IPS-20b (cell line): ENCODE measurements at regions not wholly inside any gene's neighbourhood (a gene's known extent, or its start where the extent isn't known, plus 50 kb on each side); places are given as distances from the start of the nearest gene placed in this dataset.

ENCODE experiments used
- H3K27ac ChIP-seq: one replicate; pipeline ENCODE4 v1.5.1; 2013; ENCODE audit warnings: low read length
- H3K27me3 ChIP-seq: 2 replicates; pipeline ENCODE4 v1.6.1; 2013; ENCODE audit warnings: mild to moderate bottlenecking, low read length, inconsistent platforms; ENCODE audit not compliant: insufficient read depth
- H3K36me3 ChIP-seq: 2 replicates; pipeline ENCODE4 v1.6.1; 2013; ENCODE audit warnings: low read depth, mild to moderate bottlenecking, inconsistent platforms, low read length, moderate library complexity; ENCODE audit not compliant: insufficient read depth
- H3K4me1 ChIP-seq: 2 replicates; pipeline ENCODE4 v1.6.1; 2013; ENCODE audit warnings: mild to moderate bottlenecking, control low read depth, inconsistent platforms, low read length, moderate library complexity; ENCODE audit not compliant: insufficient read depth
- H3K4me3 ChIP-seq: 2 replicates; pipeline ENCODE4 v1.5.1; 2013; ENCODE audit warnings: mild to moderate bottlenecking, low read length, inconsistent platforms
- H3K9ac ChIP-seq: 2 replicates; pipeline ENCODE4 v1.6.1; 2013; ENCODE audit warnings: low read depth, mild to moderate bottlenecking, inconsistent platforms, low read length, moderate library complexity
- H3K9me3 ChIP-seq: 2 replicates; pipeline ENCODE4 v1.6.1; 2013; ENCODE audit warnings: mild to moderate bottlenecking, low read depth, low read length, inconsistent platforms; ENCODE audit not compliant: insufficient read depth

DNA sequence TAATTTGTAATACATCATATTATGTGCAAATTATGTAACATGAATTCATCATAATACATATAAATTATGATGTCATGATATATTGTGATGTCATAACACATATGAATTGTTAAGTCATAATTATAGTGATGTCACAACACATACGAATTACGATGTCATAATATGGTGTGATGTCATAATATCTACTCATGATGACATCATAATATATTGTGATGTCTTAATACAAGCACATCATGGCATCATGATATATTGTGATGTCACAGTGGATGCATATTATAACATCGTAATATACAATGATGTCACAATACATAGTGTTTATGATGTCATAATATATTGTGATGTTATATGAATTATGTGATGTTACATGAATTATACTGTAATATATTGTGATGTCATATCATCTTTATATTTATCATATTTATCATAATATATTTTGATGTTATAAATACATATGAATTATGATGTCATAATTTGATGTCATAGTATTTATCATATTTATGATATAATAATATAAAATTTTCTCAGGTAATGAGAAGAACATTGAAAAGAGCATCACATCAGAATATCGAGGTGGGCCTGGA lies 1793.0 kb downstream of the TP53TG3F start:
- Histone ChIP-seq H3K9me3 (peaks cover 72% of the 10 kb centered on the region), H3K27me3 (no peaks in the 10 kb centered on the region), H3K4me1 (no peaks in the 10 kb centered on the region), H3K4me3 (no peak overlapping the region), H3K9ac (no peak overlapping the region), H3K36me3 (no peaks in the 10 kb centered on the region), H3K27ac (no peak overlapping the region)

- Histone ChIP-seq H3K27me3 (no peaks in the 10 kb centered on the region), H3K36me3 (no peaks in the 10 kb centered on the region), H3K9ac (no peak overlapping the region), H3K9me3 (peaks cover 81% of the 10 kb centered on the region), H3K4me3 (no peak overlapping the region), H3K27ac (no peak overlapping the region), H3K4me1 (no peaks in the 10 kb centered on the region)
Measured at GRCh38 chr16:35255186-35255803, 1795.9 kb downstream of the TP53TG3F start.

DNA sequence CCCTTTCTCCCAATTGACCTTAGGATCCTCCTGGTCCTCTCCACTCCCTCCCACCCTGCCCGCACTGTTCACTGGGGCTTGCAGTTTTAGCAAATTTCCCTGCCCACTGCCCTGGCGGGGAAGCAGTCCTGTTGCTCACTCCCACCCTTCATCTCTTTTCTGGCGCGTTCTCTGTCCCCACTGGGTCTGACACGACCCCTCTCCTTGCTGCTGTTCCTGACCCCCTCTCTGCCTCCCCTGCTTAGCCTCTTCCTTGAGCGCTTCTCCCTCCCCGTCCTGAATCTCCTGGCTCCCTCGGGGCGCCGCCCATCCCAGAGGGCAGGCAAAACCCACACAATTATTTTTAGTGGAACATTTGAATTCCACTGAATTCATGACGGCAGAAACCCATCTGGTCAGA lies 1796.4 kb downstream of the TP53TG3F start:
- Histone ChIP-seq H3K27me3 (no peaks in the 10 kb centered on the region), H3K9ac (no peak overlapping the region), H3K27ac (no peak overlapping the region), H3K4me3 (no peak overlapping the region), H3K4me1 (no peaks in the 10 kb centered on the region), H3K9me3 (peaks cover 82% of the 10 kb centered on the region), H3K36me3 (no peaks in the 10 kb centered on the region)

- no peaks in the 10 kb centered on the region for H3K27me3 ChIP-seq
- no peak overlapping the region for H3K27ac ChIP-seq
- no peak overlapping the region for H3K9ac ChIP-seq
- peaks cover 84% of the 10 kb centered on the region for H3K9me3 ChIP-seq
- no peaks in the 10 kb centered on the region for H3K36me3 ChIP-seq
- no peak overlapping the region; the same call in 1 of the 2 replicates for H3K4me3 ChIP-seq
- no peaks in the 10 kb centered on the region for H3K4me1 ChIP-seq
Measured at GRCh38 chr16:35258381-35258780, 1799.0 kb downstream of the TP53TG3F start.

DNA sequence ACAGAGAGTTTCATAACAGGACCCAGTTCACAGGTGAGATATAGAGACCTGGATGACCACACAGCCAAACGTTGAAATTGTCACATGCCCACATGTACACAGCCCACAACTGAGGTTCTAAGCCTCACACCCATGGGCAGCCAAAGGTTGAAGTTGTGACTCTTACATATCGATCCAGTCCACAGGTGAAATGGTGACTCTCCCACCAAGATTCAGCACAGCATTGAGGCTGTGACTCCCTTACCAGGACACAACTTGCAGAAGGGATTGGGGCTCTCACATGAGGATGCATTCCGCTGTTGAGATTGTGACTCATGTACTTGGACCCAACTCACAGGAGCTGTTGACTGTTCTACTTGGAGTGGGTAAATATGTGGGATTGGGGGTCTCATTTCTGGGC lies 1836.4 kb downstream of the TP53TG3F start:
- Histone ChIP-seq H3K9ac (no peak overlapping the region), H3K27ac (no peak overlapping the region), H3K9me3 (peaks cover 80% of the 10 kb centered on the region), H3K27me3 (no peaks in the 10 kb centered on the region), H3K36me3 (no peaks in the 10 kb centered on the region), H3K4me1 (no peaks in the 10 kb centered on the region), H3K4me3 (no peak overlapping the region)

DNA sequence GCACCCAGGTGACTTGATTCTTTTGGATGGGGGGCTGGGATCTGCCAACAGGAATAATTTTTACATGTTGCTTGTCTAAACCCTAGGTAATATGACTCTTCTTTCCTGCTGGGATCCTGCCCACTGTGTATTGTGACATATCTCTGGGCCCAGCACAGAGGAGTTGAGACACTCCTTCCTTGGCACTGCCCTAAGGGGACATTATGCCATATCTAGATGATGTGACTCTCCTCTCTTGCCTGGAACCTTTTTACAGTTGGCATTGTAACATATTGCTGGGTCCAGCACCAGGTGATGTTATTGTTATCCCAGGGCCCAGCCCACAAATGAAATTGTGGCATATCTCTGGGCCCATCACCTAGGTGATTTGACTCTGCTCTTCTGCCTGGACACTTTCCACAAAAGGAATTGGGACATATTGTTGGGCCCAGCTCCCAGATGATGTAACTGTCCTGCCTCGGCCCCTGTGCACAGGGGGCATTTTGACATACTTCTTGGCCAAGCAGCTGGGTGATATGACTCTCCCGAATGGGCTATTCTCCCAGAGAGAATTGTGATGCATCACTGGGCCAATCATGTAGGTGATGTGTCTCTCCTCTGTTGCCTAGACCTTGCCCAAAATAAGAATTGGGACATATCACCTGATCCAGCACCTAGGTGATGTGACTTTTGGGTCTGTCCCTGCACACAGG lies 1837.7 kb downstream of the TP53TG3F start:
- Histone ChIP-seq H3K9me3 (peaks cover 92% of the 10 kb centered on the region), H3K4me1 (no peaks in the 10 kb centered on the region), H3K27me3 (no peaks in the 10 kb centered on the region), H3K36me3 (no peaks in the 10 kb centered on the region), H3K4me3 (no peak overlapping the region), H3K9ac (no peak overlapping the region), H3K27ac (no peak overlapping the region)

DNA sequence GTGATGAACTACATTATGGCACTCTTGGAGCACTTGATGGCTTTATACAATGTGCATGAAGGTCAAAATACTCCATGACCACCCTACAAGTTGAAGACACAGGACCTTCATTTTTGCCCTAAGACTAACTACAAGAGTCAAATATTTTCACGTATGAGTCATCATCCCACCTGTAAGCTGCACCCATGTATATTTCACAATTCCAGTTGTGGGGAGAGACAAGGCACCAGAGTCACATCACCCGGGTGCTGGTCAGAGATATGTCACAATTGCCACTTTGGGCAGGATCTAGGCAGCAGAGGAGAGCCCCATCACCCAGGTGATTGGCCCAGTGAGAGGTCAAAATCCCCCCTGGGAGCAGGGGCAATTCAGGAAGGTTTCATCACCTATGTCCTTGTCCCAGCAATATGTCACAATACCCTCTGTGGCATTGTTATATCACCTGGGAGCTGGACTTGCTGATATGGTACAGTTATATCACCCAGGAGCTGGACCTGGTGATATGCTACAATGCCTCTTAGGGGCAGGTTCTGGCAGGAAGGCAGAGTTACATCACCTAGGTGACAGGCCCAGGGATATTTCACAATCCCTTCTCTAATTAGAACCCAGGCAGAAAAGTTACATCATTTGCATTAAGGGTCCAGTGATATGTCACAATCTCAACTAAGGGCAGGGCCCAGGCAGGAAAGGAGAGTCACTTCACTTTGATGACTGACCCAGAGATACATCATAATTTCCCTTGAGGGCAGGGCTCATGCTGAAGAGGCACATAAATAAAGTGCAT lies 1839.2 kb downstream of the TP53TG3F start:
- no peaks in the 10 kb centered on the region for H3K36me3 ChIP-seq
- H3K27me3 ChIP-seq = no peaks in the 10 kb centered on the region
- H3K4me3 ChIP-seq = no peak overlapping the region
- H3K4me1 ChIP-seq = no peaks in the 10 kb centered on the region
- no peak overlapping the region for H3K27ac ChIP-seq
- no peak overlapping the region for H3K9ac ChIP-seq
- peaks cover 96% of the 10 kb centered on the region for H3K9me3 ChIP-seq

- H3K9ac ChIP-seq = no peak overlapping the region
- H3K27me3 ChIP-seq = no peaks in the 10 kb centered on the region
- H3K9me3 ChIP-seq = peaks cover 99% of the 10 kb centered on the region
- no peaks in the 10 kb centered on the region for H3K36me3 ChIP-seq
- no peaks in the 10 kb centered on the region for H3K4me1 ChIP-seq
- no peak overlapping the region for H3K27ac ChIP-seq
- H3K4me3 ChIP-seq = no peak overlapping the region
Measured at GRCh38 chr16:35302859-35303258, 1843.4 kb downstream of the TP53TG3F start.

- Histone ChIP-seq H3K36me3 (no peaks in the 10 kb centered on the region), H3K9me3 (peaks cover 99% of the 10 kb centered on the region), H3K4me1 (no peaks in the 10 kb centered on the region), H3K9ac (no peak overlapping the region), H3K4me3 (no peak overlapping the region), H3K27ac (no peak overlapping the region), H3K27me3 (no peaks in the 10 kb centered on the region)
Measured at GRCh38 chr16:35305476-35305875, 1846.1 kb downstream of the TP53TG3F start.

GRCh38 chr16:35306915-35307314 lies 1847.5 kb downstream of the TP53TG3F start:
- Histone ChIP-seq H3K27ac (no peak overlapping the region), H3K9ac (no peak overlapping the region), H3K4me3 (no peak overlapping the region), H3K36me3 (no peaks in the 10 kb centered on the region), H3K27me3 (no peaks in the 10 kb centered on the region), H3K4me1 (no peaks in the 10 kb centered on the region), H3K9me3 (peaks cover 98% of the 10 kb centered on the region)

DNA sequence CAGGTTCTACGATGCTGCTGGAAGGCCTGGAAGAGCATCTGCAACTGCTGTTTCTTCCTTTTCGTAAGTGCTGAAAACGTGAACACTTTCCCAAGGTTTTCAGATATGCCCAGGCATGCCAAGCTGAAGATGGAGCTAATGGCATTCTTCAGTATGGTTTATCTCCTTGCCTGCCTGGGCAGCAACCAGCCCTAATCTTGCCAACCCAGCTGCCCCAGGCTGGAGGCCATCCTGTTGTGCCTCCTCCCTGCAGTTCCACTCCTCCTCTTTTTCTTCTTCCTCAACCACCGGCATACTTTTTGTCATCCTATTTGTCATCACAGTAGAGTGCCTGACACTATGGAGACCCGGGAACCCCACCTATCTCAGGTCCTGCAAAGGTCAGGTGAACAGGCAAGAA lies 1849.3 kb downstream of the TP53TG3F start:
- H3K36me3 ChIP-seq = no peaks in the 10 kb centered on the region
- H3K9me3 ChIP-seq = peaks cover 98% of the 10 kb centered on the region
- H3K27ac ChIP-seq = no peak overlapping the region
- H3K9ac ChIP-seq = no peak overlapping the region
- no peaks in the 10 kb centered on the region for H3K4me1 ChIP-seq
- H3K27me3 ChIP-seq = no peaks in the 10 kb centered on the region
- H3K4me3 ChIP-seq = no peak overlapping the region
